ENCODE measurements at regions not wholly inside any gene's neighbourhood (a gene's known extent, or its start where the extent isn't known, plus 50 kb on each side); places are given as distances from the start of the nearest gene placed in this dataset.

- TF ChIP-seq YY1 (IDR thresholded peaks at IDR 0.05; ENCODE audit: low read depth) (no peak), TCF12 (IDR thresholded peaks at IDR 0.05) (no peak), SIN3A (IDR thresholded peaks at IDR 0.05; ENCODE audit: borderline replicate concordance, low read depth, low read length) (no peak), CHD2 (IDR thresholded peaks at IDR 0.05; ENCODE audit: low read length, partially characterized antibody) (no peak), PBX3 (IDR thresholded peaks at IDR 0.05) (no peak), RAD21 (IDR thresholded peaks at IDR 0.05; ENCODE audit: low read length) (no peak), MEF2A (IDR thresholded peaks at IDR 0.05; ENCODE audit: borderline replicate concordance, low read depth) (no peak), POLR2AphosphoS5 (IDR thresholded peaks at IDR 0.05; ENCODE audit: low read depth, low read length) (no peak), FOXM1 (IDR thresholded peaks at IDR 0.05; ENCODE audit: low read depth) (no peak), MAX (IDR thresholded peaks at IDR 0.05; ENCODE audit: low read depth) (no peak)
- H3K27ac ChIP-seq (ENCODE audit: low read depth in 2 of 2, low read length in 1 of 2) = no peak overlapping the region
- H3K79me2 ChIP-seq (ENCODE audit: insufficient read depth) = no peaks in the 10 kb centered on the region
- no peaks in the 10 kb centered on the region for H3K9me2 ChIP-seq
- H3K36me3 ChIP-seq (replicated peaks in 1 of 2; ENCODE audit: control insufficient read depth in 1 of 2, insufficient read depth in 2 of 2, low read length in 1 of 2) = no peaks in the 10 kb centered on the region
- H2AFZ ChIP-seq (ENCODE audit: low read depth) = no peak overlapping the region
- WGBS (ENCODE audit: low lambda C conversion rate) = 91% methylated on average over 8 of the region's 8 CpGs
- ChIA-PET CTCF (no interaction called here), POLR2A (no interaction called here)
- H3F3A ChIP-seq (replicated peaks; ENCODE audit: insufficient read depth) = peaks cover 15% of the 10 kb centered on the region
- no peak overlapping the region for H3K4me3 ChIP-seq (ENCODE audit: low read depth in 2 of 2, low read length in 1 of 2)
- H3K27me3 ChIP-seq (ENCODE audit: insufficient read depth) = no peaks in the 10 kb centered on the region
- no peak overlapping the region for H3K9ac ChIP-seq
- no peaks in the 10 kb centered on the region for H3K9me3 ChIP-seq
- peaks cover 0 to 13% of the 10 kb centered on the region in 2 experiments; a peak in 3 of 4 replicates for H3K4me1 ChIP-seq (ENCODE audit: control insufficient read depth in 1 of 2, insufficient read depth in 2 of 2, low read depth in 1 of 2, low read length in 1 of 2)
- no peaks in the 10 kb centered on the region for H4K20me1 ChIP-seq (ENCODE audit: insufficient read depth)
- no peak for DNase-seq
- no peak overlapping the region for H3K4me2 ChIP-seq
Observed at GRCh38 chr6:11322252-11322885, 89.9 kb upstream of the NEDD9 start.

- Histone ChIP-seq H3K27me3 (ENCODE audit: insufficient read depth) (no peaks in the 10 kb centered on the region), H3K27ac (ENCODE audit: low read depth in 2 of 2, low read length in 1 of 2) (no peak overlapping the region), H3K4me1 (ENCODE audit: control insufficient read depth in 1 of 2, insufficient read depth in 2 of 2, low read depth in 1 of 2, low read length in 1 of 2) (peaks cover 0 to 13% of the 10 kb centered on the region in 2 experiments; a peak in 3 of 4 replicates), H3F3A (replicated peaks; ENCODE audit: insufficient read depth) (peaks cover 26% of the 10 kb centered on the region), H3K9me3 (no peaks in the 10 kb centered on the region), H2AFZ (ENCODE audit: low read depth) (no peak overlapping the region), H4K20me1 (ENCODE audit: insufficient read depth) (no peaks in the 10 kb centered on the region), H3K36me3 (replicated peaks in 1 of 2; ENCODE audit: control insufficient read depth in 1 of 2, insufficient read depth in 2 of 2, low read length in 1 of 2) (no peaks in the 10 kb centered on the region), H3K4me2 (no peak overlapping the region), H3K9ac (no peak overlapping the region), H3K4me3 (ENCODE audit: low read depth in 2 of 2, low read length in 1 of 2) (no peak overlapping the region), H3K79me2 (ENCODE audit: insufficient read depth) (no peaks in the 10 kb centered on the region), H3K9me2 (no peaks in the 10 kb centered on the region)
- TF ChIP-seq MXI1 (IDR thresholded peaks at IDR 0.05; ENCODE audit: low read depth, low read length) = no peak
- TF ChIP-seq RXRA (IDR thresholded peaks at IDR 0.05; ENCODE audit: borderline replicate concordance, low read depth) = no peak
- no peak for TF ChIP-seq MAX (IDR thresholded peaks at IDR 0.05; ENCODE audit: low read depth)
- TF ChIP-seq SMC3 (IDR thresholded peaks at IDR 0.05; ENCODE audit: low read depth, low read length) = no peak
- no peak for TF ChIP-seq FOXM1 (IDR thresholded peaks at IDR 0.05; ENCODE audit: low read depth)
- TF ChIP-seq FOSL2 (IDR thresholded peaks at IDR 0.05; ENCODE audit: borderline replicate concordance, low read depth) = no peak
- TF ChIP-seq NFIC (IDR thresholded peaks at IDR 0.05; ENCODE audit: borderline replicate concordance) = no peak
- ChIA-PET POLR2A (no interaction called here), CTCF (interaction anchor here (1.1 kb wide), 1 partner anchor 11 kb away, joined by 3 read pairs; no protein-coding TSS in a partner anchor)
- no peak for DNase-seq
- WGBS (ENCODE audit: low lambda C conversion rate) = 98% methylated on average over 9 of the region's 9 CpGs
Observed at GRCh38 chr6:11320914-11321597, 88.6 kb upstream of the NEDD9 start.
